Neural cell (in vitro differentiated cells): ENCODE measurements at regions not wholly inside any gene's neighbourhood (a gene's known extent, or its start where the extent isn't known, plus 50 kb on each side); places are given as distances from the start of the nearest gene placed in this dataset.

Experiments
- H2AFZ ChIP-seq: fragments of 200-600, 300-800 bp; sonication (generic), shearing (Covaris generic); 2 replicates; pipeline ENCODE4 v1.6.0; 2014; ENCODE audit warnings: low read depth, mild to moderate bottlenecking, antibody characterized with exemption, low read length, moderate library complexity
- H3F3A ChIP-seq: fragments of 200-600 bp; shearing (Covaris generic); 2 replicates; pipeline ENCODE4 v1.6.1; 2016; ENCODE audit warnings: mild to moderate bottlenecking, moderate library complexity, mixed read lengths, antibody characterized with exemption, low read length; ENCODE audit not compliant: insufficient read depth, poor library complexity, severe bottlenecking
- H3K27ac ChIP-seq: fragments of 200-600, 300-800 bp; sonication (generic), shearing (Covaris generic); 2 replicates; pipeline ENCODE4 v1.5.1; 2014; ENCODE audit warnings: mild to moderate bottlenecking, low read length, moderate library complexity
- H3K27me3 ChIP-seq: fragments of 300-800, 200-600 bp; sonication (generic), shearing (Covaris generic); 2 replicates; pipeline ENCODE4 v1.6.0; 2014; ENCODE audit warnings: mild to moderate bottlenecking, low read depth, low read length, moderate library complexity; ENCODE audit not compliant: insufficient read depth
- H3K36me3 ChIP-seq: fragments of 300-800, 200-600 bp; sonication (generic), shearing (Covaris generic); 2 replicates; pipeline ENCODE4 v1.5.1; 2014; ENCODE audit warnings: mild to moderate bottlenecking, antibody characterized with exemption, low read length, moderate library complexity; ENCODE audit not compliant: insufficient read depth
- H3K4me2 ChIP-seq: fragments of 300-800, 200-600 bp; sonication (generic), shearing (Covaris generic); 2 replicates; pipeline ENCODE4 v1.6.0; 2014; ENCODE audit warnings: mild to moderate bottlenecking, low read length
- H3K4me3 ChIP-seq: fragments of 300-800, 200-600 bp; sonication (generic), shearing (Covaris generic); 2 replicates; pipeline ENCODE4 v1.5.1; 2014; ENCODE audit warnings: mild to moderate bottlenecking, low read length, moderate library complexity
- H3K79me2 ChIP-seq: fragments of 200-600 bp; shearing (Covaris generic); replicated peaks from 2 replicates; pipeline ENCODE4 v1.6.0; 2014; ENCODE audit warnings: mild to moderate bottlenecking, low read length, moderate library complexity; ENCODE audit not compliant: insufficient read depth
- H3K9ac ChIP-seq: fragments of 300-800, 200-600 bp; sonication (generic), shearing (Covaris generic); 2 replicates; pipeline ENCODE4 v1.6.1; 2016; ENCODE audit warnings: mild to moderate bottlenecking, low read length, mixed read lengths
- H3K9me2 ChIP-seq: fragments of 200-600 bp; shearing (Covaris generic); 2 replicates; pipeline ENCODE4 v1.6.1; 2016; ENCODE audit warnings: mild to moderate bottlenecking, low read length, mixed read lengths; ENCODE audit not compliant: insufficient read depth
- H3K9me3 ChIP-seq: fragments of 200-600, 300-800 bp; sonication (generic), shearing (Covaris generic); 2 replicates; pipeline ENCODE4 v1.6.1; 2016; ENCODE audit warnings: mild to moderate bottlenecking, mixed run types, low read length, moderate library complexity, mixed read lengths
- H4K20me1 ChIP-seq: fragments of 200-600 bp; shearing (Covaris generic); 2 replicates; pipeline ENCODE4 v1.6.1; 2016; ENCODE audit warnings: mild to moderate bottlenecking, mixed run types; ENCODE audit not compliant: insufficient read depth
- EP300 ChIP-seq: fragments of 450-650 bp; conservative IDR thresholded peaks from 2 replicates; pipeline ENCODE4 v1.6.1; 2014; ENCODE audit warnings: antibody characterized with exemption, mild to moderate bottlenecking, moderate library complexity; ENCODE audit not compliant: poor library complexity, severe bottlenecking
- EZH2 ChIP-seq: fragments of 200-600, 300-800 bp; shearing (Covaris generic), sonication (generic); IDR thresholded peaks from 2 replicates; pipeline ENCODE4 v1.6.1; 2014; ENCODE audit warnings: antibody characterized with exemption, low read length, borderline replicate concordance, mild to moderate bottlenecking; ENCODE audit not compliant: insufficient read depth, poor library complexity, severe bottlenecking
- MXI1 ChIP-seq: fragments of 450-650 bp; conservative IDR thresholded peaks from 2 replicates; pipeline ENCODE4 v1.6.1; 2014; ENCODE audit warnings: antibody characterized with exemption, mild to moderate bottlenecking; ENCODE audit not compliant: poor library complexity, severe bottlenecking
- POLR2AphosphoS5 ChIP-seq: IDR thresholded peaks from 2 replicates; pipeline ENCODE4 v1.6.1; 2012
- RAD21 ChIP-seq: fragments of 450-650 bp; conservative IDR thresholded peaks from 2 replicates; pipeline ENCODE4 v1.6.1; 2014; ENCODE audit warnings: antibody characterized with exemption, mild to moderate bottlenecking, moderate library complexity
- REST ChIP-seq: IDR thresholded peaks from 2 replicates; pipeline ENCODE4 v1.6.1; 2012; ENCODE audit warnings: borderline replicate concordance
- SMC3 ChIP-seq: fragments of 450-650 bp; conservative IDR thresholded peaks from 2 replicates; pipeline ENCODE4 v1.6.1; 2014; ENCODE audit warnings: antibody characterized with exemption, mild to moderate bottlenecking, moderate library complexity; ENCODE audit not compliant: poor library complexity
- TAF1 ChIP-seq: IDR thresholded peaks from 2 replicates; pipeline ENCODE4 v1.6.1; 2012; ENCODE audit warnings: low read depth
- TF ChIP-seq, protein P1 (sequence below): fragments of 450-650 bp; IDR thresholded peaks from 2 replicates; pipeline ENCODE4 v1.5.1; 2014; ENCODE audit warnings: antibody characterized with exemption, mild to moderate bottlenecking, moderate library complexity; ENCODE audit not compliant: poor library complexity, severe bottlenecking

- Histone ChIP-seq H3K9me2 (no peaks in the 10 kb centered on the region), H3K36me3 (no peaks in the 10 kb centered on the region), H3K9me3 (no peaks in the 10 kb centered on the region), H3F3A (no peaks in the 10 kb centered on the region), H3K4me3 (no peak overlapping the region), H3K27ac (no peak overlapping the region), H3K9ac (no peak overlapping the region), H3K79me2 (no peaks in the 10 kb centered on the region), H3K4me2 (no peak overlapping the region), H4K20me1 (no peaks in the 10 kb centered on the region), H2AFZ (no peak overlapping the region), H3K27me3 (no peaks in the 10 kb centered on the region)
- TF ChIP-seq TAF1 (no peak), RAD21 (no peak), POLR2AphosphoS5 (no peak), REST (no peak), EP300 (no peak)
Measured at GRCh38 chr17:71970312-71970711, 150.5 kb upstream of the SOX9 start.

- no peak overlapping the region for H3K27ac ChIP-seq
- no peaks in the 10 kb centered on the region for H3K36me3 ChIP-seq
- H3K9ac ChIP-seq, result no peak overlapping the region
- no peaks in the 10 kb centered on the region for H3F3A ChIP-seq
- TF ChIP-seq EZH2 (no peak), RAD21 (no peak), REST (no peak), EP300 (no peak), SMC3 (no peak), MXI1 (no peak), TAF1 (no peak), POLR2AphosphoS5 (no peak)
- TF ChIP-seq, protein P1, sequence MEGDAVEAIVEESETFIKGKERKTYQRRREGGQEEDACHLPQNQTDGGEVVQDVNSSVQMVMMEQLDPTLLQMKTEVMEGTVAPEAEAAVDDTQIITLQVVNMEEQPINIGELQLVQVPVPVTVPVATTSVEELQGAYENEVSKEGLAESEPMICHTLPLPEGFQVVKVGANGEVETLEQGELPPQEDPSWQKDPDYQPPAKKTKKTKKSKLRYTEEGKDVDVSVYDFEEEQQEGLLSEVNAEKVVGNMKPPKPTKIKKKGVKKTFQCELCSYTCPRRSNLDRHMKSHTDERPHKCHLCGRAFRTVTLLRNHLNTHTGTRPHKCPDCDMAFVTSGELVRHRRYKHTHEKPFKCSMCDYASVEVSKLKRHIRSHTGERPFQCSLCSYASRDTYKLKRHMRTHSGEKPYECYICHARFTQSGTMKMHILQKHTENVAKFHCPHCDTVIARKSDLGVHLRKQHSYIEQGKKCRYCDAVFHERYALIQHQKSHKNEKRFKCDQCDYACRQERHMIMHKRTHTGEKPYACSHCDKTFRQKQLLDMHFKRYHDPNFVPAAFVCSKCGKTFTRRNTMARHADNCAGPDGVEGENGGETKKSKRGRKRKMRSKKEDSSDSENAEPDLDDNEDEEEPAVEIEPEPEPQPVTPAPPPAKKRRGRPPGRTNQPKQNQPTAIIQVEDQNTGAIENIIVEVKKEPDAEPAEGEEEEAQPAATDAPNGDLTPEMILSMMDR, result no peak
- no peaks in the 10 kb centered on the region for H4K20me1 ChIP-seq
- H3K27me3 ChIP-seq, result no peaks in the 10 kb centered on the region
- H3K79me2 ChIP-seq, result no peaks in the 10 kb centered on the region
- H3K9me3 ChIP-seq, result no peaks in the 10 kb centered on the region
- H3K9me2 ChIP-seq, result no peaks in the 10 kb centered on the region
- no peak overlapping the region for H2AFZ ChIP-seq
- no peak overlapping the region for H3K4me2 ChIP-seq
- no peak overlapping the region for H3K4me3 ChIP-seq
Measured at GRCh38 chr17:71974051-71974450, 146.8 kb upstream of the SOX9 start.
